GM19467 (cell line): ENCODE measurements at regions not wholly inside any gene's neighbourhood (a gene's known extent, or its start where the extent isn't known, plus 50 kb on each side); places are given as distances from the start of the nearest gene placed in this dataset.
A peak's percentile ranks its signal among the peaks of the same experiment; 100 is the strongest.
"Not testable (repeated sequence)": the region's sequence is repeated elsewhere in the genome, so short reads cannot be mapped to it uniquely, and the experiment has no call there.

Source experiments
- ATAC-seq: cut with Tn5 transposase; IDR thresholded peaks from one replicate; pipeline ENCODE4 v1.9.1; 2021; ENCODE audit warnings: mild to moderate bottlenecking, moderate library complexity; ENCODE audit not compliant: unreplicated experiment

DNA sequence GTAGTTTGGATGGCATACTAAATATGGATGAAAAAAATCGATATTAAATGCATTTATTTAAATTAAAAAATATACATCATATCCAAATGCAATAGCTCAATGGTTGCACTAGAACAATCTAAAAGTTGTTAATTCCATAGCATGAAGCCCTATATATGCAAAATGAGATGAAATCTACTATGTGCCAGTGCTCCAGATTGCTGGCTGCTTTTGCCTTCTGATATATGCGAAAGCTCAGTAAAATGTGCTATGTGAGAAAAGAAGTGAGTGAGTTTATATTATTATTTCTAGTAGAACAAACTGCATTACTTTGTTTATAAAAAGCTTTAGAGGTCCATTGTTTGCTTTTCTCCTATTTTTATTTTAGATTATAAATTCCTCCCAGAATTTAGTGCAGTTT, 186.7 kb downstream of the MAT2B start:
- ATAC-seq, result no peak

DNA sequence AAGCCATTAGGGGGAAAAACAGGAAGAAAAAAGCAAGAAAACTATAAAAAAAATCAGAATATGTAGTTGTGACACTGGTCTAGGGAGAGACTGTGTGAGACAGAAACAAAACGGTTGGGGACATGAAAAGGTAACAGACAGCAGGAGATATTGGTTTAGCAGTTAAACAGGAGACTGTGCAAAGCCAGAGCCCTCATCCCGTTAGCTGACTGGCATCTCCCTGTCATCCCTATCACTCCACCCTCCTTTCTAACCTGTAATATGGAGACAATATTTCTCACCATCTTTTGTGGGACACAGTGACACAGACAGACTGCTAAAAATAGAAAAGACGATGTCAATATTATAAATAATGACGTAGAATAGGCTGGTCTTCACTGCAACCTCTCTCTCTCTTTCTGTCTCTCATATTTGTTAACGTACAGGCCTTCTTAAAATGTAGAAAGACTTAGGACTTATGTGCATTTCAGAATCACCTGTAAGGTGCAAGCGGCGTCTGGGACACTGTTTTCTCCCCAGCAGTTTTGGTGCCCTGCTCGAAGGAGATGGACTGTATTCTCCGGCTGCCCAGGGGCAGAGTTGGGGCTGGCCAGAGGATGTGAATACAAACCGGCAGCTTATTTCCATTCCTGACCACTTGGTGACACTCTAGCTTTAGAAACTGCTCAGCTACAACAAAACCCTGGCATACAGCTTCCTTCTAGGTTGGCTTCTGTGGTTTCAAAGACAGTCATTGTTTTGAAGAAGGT, 190.6 kb downstream of the MAT2B start:
- ATAC-seq, result peak; percentile 95

DNA sequence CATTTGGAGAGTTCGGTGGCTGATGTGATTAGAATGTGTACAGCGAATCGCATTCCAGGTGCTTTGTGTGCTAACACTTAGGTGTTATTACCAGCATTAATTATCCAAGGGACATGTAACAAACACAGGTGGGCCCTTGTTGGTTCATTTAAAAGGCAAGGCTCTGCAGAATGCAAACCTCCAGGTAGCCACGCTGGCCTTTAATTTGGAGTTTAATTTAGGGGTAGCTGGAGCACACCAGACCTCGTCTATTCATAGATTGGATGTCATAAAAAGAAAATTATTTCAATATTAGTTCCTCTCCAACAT, 191.1 kb downstream of the MAT2B start:
- ATAC-seq, result no peak

DNA sequence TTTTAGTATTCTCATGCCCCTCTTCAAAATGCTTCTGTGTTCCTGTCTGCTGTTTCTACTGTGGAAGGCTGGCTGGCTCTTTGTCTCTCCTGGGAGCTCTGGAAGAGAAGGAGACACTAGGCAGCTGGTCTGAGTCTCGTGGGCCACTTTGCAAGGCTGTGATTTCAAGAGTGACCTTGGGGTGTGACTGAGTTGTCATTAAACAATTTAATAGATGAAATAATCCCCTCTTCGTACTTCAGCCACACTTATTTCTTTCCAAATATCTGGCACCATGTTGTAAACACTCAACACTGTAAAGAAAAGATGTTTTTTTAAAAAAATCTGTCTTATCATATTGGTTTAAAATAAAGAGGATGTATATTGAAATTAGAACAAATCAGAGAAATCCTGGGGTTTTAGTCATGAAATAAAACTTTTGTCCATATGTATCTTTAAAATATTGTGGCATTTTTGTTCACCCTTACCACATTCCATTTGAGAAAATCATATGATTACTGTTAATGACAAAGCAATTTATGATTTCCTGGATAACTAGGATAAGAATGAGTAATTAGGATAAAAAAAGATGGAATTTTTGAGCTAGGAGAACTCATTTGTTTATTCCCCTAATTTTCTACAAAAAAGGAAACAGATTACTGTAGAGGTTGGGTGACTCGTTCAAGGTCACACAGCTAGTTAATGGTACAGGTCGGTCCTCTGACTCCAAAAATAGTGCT, 200.8 kb downstream of the MAT2B start:
- no peak for ATAC-seq

DNA sequence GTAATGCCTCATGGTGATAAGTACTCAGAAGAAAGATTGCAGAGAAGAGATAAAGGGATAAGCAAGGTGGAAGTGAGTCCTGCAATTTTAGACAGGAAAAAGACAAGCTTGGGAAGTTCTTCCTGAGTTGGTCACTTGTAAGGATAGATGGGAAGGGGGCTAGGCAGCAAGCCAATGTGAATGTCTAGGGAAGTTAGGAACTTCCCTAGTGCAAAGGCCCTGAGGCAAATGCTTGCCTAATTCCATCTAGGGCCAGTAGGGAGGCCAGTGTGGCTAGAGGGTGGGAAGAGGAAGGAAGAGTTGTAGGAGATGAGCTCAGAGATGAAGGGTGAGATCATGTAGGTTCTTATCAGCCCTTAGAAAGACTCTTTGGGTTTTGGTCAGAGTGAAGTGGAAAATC, 206.6 kb downstream of the MAT2B start:
- no peak for ATAC-seq

DNA sequence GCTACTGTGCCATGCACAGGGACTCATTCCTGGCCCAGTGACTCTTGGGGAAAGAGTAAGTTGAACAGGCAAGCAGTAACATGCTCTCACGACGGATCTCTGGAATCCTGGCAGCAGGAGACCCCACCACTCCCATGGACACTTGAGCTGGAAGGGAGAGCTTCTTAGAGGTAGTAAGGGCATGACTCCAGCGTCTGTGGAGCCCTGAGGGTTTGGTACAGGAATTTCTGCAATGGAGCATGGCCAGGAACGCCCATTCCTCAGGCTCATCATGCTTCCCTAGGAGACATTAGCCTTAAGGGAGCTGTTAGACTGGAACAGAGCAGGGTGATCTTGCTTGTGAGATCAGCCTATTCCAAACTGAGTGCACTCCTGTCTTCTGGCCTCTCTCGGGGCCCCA, 212.9 kb downstream of the MAT2B start:
- no peak for ATAC-seq

DNA sequence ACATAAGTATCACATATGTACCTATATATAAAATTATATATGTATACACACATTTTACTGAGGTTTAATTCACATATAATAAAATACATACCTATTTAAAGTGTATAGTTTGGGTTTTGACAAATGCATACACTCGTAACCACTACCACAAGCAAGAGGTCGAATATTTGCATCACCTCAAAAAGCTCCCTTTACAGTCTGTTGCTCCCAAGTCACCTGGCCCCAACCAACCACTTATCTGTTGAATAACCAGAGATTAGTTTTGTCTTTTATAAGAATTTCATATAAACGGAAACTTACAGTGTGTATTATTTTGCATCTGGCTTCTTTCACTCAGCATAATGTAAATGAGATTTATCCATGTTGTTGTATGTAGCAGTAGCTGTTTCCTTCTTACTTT, 218.9 kb downstream of the MAT2B start:
- no peak for ATAC-seq

DNA sequence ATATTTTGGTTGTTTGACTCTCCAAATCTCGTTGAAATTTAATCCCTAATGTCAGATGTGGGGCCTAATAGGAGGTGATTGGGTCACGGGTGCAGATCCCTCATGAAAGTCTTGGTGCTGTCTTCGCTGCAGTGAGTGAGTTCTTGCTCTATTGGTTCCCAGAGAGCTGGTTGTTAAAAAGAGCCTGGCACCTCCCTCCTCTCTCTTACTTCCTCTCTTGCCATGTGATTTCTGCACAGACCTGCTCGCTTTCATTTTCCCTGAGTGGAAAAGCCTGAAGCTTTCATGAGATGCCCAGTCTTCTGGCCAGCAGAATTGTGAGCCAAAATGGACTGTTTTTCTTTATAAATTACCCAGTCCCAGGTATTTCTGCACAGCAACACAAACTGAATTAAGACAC, 221.6 kb downstream of the MAT2B start:
- ATAC-seq, result peak; percentile 86

DNA sequence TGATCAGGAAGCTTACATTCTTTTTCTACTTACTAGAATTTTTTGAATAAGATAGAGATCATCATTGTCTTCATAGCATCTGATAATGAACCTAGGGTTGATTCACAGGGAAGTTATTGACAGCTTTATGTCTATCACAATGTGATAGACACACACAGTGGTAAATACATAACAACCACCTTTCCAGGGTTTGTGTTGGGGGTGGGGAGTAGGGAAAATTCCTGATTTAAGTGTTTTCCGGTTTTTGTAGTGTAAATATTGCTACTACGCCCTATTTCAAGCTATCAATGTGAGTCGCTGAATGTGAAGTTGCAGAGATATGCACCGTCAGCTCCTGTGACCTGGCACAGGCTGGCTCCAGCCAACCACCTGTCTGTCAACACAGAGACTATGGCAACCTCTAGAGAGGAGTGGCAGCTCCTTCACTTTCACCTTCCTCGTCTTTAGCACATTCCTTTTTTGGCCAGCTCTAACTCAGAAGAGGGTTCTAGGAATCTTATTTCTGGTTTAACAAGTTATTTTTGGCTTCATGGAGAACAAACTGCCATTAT, 224.9 kb downstream of the MAT2B start:
- ATAC-seq, result no peak

DNA sequence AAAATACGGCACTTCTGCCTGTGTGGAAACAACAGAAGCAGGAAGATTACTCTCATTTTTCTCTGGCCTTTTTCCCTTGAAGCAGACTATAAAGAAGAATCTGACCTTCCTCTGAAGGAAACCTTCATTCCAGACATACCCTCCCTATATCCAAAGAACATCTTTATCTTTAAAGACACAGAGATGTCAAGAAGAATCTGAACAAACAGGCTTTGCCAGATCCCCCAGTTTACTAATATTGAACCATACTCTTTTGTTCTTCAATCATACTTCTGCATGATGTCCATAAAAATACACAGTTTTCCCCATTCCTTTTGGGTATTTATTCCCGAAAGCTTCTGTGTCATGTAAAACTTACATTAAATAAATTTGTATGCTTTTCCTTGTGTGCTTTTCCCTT, 225.8 kb downstream of the MAT2B start:
- ATAC-seq, result no peak

DNA sequence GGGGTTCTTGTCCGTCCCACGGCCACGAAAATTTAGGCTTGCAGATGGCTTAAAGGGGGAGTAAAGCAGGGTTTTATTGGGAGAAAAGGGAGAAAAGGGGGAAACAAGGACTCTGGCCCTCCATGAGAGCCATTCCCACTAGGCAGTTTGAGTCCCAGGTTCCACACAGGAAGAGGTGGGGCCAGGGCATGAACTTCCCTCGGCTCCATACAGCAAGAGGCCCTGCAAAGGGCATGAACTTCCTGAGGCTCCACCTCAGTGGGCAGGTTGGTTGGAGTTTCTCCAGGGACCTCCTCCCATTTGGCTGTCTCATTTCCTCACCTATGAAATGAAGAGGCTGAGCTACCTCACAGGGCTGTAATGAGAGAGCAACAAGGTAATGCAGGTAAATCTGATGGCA, 229.7 kb downstream of the MAT2B start:
- ATAC-seq, result no peak

DNA sequence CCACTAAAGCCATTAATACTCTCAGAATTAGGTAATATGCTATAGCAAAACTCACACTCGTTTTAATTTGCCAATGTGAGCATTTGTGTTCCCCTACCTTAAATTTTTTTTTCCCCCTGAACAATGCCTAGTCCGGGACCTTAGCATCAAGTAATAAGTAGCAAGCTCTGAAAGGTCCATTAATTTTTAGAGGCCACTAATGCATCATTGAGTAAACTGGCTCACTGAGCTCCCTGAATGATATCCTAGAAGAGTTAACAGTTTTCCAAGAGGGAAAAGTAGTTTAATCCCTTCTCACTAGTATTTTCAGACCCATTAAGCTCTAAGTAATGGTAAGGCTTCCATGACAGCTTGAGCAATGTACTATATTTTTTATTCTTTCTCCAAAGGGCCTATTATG, 242.2 kb downstream of the MAT2B start:
- no peak for ATAC-seq

DNA sequence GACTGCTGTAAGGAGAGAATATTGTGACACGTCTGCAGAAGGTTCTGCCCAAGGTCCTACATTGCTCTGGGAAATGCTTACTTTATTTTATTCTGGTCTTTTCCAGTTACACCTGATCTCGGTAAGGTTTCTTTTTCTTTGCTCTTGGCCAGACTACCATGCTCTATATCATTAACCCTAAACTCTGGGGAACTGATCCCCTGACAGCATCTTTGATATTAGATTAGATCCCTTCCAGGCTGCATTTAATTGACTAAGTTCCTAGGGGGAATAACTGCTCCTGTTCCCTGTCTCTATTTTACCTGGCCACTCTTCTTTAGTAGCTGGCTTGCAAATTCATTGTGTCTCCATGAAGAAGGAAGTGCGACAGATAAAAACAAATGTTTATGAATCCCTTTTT, 243.5 kb downstream of the MAT2B start:
- ATAC-seq, result no peak

DNA sequence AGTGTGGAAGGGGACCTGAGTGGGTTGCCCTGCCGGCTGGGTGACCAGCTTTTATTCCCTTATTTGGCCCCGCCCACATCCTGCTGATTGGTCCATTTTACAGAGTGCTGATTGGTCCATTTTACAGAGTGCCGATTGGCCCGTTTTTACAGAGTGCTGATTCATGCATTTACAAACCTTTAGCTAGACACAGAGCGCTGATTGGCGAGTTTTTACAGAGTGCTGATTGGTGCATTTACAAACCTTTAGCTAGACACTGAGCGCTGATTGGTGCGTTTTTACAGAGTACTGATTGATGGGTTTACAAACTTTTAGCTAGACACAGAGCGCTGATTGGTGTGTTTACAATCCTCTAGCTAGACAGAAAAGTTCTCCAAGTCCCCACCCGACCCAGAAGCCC, 245.0 kb downstream of the MAT2B start:
- not testable (repeated sequence) for ATAC-seq

DNA sequence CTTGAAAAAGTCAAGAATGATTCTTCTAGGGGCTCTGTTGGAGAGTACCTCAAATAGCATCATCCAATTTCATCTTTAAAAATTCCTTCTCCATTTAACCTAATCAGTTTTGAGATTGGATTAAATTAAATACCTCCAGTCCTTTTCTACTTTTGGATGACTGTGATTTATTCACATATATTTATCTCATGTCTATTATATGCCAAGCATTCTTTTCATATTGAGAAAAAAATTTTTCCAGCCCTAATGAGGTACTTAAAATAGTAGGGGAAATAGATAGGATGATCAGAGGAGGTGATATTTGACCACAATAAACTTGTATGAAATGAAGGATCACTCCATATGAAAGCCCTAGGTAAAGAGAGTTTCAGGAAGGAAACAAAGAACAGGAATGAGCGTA, 250.1 kb downstream of the MAT2B start:
- ATAC-seq, result no peak

DNA sequence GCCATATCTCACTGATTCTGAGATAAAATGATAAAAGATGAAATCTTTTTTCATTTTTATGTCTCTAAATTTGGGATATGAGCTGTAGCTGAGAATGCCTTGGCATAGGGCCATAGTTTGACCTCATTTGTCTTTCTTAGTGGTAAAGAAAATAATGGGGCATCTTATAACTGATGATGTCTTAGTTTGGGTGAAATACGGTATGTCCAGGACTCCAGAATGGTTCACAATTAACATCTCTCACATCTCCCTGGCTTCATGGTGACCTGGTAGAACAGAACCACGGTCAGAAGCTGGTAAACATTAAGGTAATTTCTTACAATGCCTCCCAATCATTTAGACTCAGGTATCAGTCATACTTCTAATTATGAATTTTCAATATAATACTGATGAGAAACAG, 250.8 kb downstream of the MAT2B start:
- no peak for ATAC-seq

DNA sequence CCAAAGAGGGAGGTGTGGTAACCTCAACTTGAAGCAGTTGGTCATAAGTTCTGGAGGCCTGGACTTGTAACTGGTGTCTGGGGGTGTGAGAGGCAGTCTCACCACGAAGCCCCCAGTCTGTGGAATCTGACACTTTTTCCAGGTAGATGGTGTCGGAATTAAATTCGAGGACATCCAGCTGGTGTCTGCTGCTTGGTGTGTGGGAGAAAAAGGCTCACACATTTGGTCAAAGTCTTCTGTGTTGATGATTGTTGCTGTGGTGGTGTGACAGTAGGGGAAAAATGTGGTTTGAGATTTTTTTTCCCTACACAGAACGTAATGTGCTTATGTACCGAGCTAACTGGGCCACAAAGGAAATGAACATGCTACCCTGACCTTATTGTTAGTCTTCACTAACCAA, 251.9 kb downstream of the MAT2B start:
- ATAC-seq, result no peak

DNA sequence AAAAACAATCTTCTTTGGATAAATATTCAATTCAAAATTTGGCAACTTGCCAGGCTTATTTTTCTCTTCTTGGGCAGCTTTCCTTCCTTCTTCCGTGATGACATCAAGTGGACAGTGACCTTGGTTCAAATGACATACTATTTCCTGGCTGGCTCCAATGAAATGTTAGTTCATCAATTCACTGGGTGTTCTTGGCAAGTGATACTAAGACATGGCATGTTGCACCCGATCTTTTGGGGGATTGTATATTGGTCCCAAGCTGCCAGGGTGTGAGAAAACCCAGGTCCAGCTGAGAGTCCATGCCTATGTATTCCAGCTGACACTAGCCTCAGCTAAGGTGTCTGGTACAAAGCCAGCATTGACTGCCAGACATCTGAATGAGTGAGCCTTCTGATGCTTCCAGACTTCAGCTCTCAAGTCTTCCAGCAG, 252.9 kb downstream of the MAT2B start:
- ATAC-seq, result no peak

DNA sequence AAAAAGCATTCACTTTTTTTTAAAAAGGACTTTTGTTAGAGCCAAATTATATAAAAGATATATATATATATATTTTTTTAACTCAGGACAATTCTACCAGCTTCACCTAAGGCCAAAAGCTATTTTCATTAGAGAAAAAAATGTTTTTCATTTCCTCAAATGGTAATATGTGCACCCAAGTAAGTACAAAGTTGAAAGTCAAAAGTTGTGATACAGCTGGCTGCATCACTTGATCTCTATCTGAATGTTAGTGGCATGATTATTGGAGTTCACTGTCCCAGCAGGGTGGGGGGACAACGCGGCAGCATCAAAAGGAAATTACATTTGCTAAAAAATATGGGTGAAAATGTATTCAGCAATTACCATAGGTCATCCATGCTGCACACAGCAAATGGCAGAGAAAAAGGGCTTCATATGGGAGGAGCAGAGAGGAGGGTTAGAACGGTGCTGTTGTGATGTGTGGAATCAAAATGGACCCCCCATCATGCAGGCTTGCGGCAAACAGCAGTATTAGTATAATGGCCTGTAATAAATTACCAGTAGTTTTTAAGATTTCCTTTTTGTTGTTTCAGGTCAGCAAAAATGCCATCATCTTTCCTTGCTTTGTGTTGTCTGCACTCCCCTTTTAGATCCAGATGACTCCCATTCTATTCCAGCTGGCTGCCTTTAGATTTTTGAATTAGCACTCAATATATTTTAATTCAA, 253.7 kb downstream of the MAT2B start:
- ATAC-seq, result no peak

DNA sequence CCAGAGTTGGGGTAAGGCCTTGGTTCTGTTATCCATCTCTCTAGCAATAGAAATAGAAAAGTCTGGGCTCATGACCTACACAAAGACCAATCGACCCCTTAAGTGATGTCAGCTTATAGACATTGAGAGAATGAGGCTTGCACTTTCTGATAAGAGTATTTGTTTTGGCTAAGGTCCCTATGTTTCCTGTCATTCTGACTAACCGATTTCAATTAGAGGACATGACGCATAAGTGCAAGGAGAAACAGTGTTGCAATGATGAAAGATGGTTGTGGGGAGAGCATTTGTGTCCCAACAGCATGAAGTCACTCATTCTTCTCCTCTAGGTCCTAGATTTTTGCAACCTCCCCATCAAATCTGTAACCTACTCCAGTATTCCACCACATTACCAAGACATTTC, 255.1 kb downstream of the MAT2B start:
- ATAC-seq, result no peak

DNA sequence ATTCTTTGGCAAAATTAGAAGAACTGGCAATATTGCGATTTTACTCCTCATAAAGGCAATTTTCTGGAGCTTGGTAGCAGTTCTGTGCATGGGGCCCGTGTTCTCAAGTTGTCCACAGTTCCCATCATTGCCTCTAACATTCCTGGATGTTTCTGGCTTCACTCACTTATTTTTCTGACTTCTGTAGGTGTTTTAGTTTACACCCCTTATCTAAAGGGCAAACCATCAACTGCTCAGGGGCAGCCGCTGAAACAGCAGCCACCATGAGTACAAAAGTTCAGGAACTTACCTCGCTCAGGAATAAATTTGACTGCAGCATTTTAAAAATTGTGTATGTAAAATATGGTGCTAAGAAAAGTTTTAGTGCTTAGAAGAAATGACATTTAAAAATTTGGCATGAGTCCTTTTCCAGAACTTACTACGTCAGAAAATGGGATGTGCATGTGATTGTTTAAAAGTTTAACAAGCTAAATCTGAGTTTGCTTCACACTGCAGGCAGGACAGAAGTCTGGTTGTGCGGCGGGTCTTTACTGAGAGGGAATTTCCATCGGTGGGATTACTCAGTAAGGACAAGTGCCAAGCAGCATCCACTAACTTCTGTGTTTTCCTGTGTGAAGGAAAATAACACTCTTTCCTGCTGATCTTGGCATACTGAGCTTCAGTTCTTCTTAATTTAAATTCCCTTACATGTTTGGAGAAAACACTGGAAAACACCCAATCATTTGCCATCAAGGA, 261.7 kb downstream of the MAT2B start:
- ATAC-seq, result no peak
